Sigmoid colon (tissue), 4 donors: ENCODE measurements at regions not wholly inside any gene's neighbourhood (a gene's known extent, or its start where the extent isn't known, plus 50 kb on each side); places are given as distances from the start of the nearest gene placed in this dataset.

ENCODE experiments used
- CTCF ChIP-seq, 4 experiments: fragments of 450-650 bp in 3 of 4; fragments of 200-600 bp in 1 of 4; IDR thresholded peaks; one replicate each; pipeline ENCODE4 v1.5.1; 2016 to 2019; ENCODE audit warnings: antibody characterized with exemption in 4 of 4, mild to moderate bottlenecking in 3 of 4, moderate library complexity in 2 of 4
- EP300 ChIP-seq, 4 donors: sonication (generic); formaldehyde crosslinking; IDR thresholded peaks; one replicate each; pipeline ENCODE4 v1.6.1; 2017; ENCODE audit warnings: antibody characterized with exemption in 4 of 4

- TF ChIP-seq CTCF (IDR thresholded peaks at IDR 0.05) (no peak), EP300 (IDR thresholded peaks at IDR 0.05) (no peak)
Observed at GRCh38 chr4:171622729-171623128, 190.5 kb upstream of the GALNTL6 start.
